ENCODE measurements at regions not wholly inside any gene's neighbourhood (a gene's known extent, or its start where the extent isn't known, plus 50 kb on each side); places are given as distances from the start of the nearest gene placed in this dataset.

DNA sequence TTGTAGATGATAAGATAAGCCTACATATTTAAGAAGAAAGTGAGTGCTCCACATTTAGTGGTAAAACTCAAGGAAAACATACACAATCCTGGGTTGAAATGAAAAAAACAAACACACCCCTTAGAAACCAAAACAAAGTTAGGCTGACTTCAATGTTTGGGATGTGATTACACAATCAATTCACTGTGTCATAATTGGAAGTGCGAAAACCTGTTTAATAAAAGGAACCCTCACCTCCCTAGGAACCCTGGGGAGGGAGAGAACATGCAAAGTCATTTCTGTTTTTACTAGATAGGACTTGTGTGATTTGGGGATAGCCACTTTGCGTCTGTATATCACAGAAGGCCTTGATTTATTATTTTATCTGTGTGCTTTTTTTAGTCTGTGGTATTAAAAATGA is 275.0 kb downstream of the NFKBIZ start:
- no peaks in the 10 kb centered on the region for H3K4me1 ChIP-seq (ENCODE audit: control insufficient read depth, extremely low read depth, insufficient read depth, low read length)
- DNase-seq (ENCODE audit: low read depth, low spot score) (no peak), FAIRE-seq (no peak)
- no peak overlapping the region for H3K9ac ChIP-seq (replicated peaks; ENCODE audit: extremely low read depth, insufficient read depth, low read length)
- H3K9me1 ChIP-seq (replicated peaks; ENCODE audit: control insufficient read depth, extremely low read depth, insufficient read depth, low read length): no peaks in the 10 kb centered on the region
- no peak for TF ChIP-seq MAX (IDR thresholded peaks at IDR 0.05; ENCODE audit: insufficient read depth, insufficient read length)
- TF ChIP-seq GATA2 (IDR thresholded peaks at IDR 0.05; ENCODE audit: insufficient read depth, insufficient read length, low read depth, low read length): no peak
- TF ChIP-seq MYC (IDR thresholded peaks at IDR 0.05; ENCODE audit: low read depth, low read length): no peak
- TF ChIP-seq JUN (IDR thresholded peaks at IDR 0.05; ENCODE audit: borderline replicate concordance, insufficient read depth, insufficient read length, low read depth): no peak
- TF ChIP-seq FOS (IDR thresholded peaks at IDR 0.05; ENCODE audit: borderline replicate concordance, insufficient read depth, low read length): no peak
- TF ChIP-seq EZH2 (IDR thresholded peaks at IDR 0.05; ENCODE audit: borderline replicate concordance, low read depth, low read length, severe bottlenecking): no peak
- TF ChIP-seq POLR2A (IDR thresholded peaks at IDR 0.05; ENCODE audit: low read depth, low read length): no peak
- TF ChIP-seq, protein P1, sequence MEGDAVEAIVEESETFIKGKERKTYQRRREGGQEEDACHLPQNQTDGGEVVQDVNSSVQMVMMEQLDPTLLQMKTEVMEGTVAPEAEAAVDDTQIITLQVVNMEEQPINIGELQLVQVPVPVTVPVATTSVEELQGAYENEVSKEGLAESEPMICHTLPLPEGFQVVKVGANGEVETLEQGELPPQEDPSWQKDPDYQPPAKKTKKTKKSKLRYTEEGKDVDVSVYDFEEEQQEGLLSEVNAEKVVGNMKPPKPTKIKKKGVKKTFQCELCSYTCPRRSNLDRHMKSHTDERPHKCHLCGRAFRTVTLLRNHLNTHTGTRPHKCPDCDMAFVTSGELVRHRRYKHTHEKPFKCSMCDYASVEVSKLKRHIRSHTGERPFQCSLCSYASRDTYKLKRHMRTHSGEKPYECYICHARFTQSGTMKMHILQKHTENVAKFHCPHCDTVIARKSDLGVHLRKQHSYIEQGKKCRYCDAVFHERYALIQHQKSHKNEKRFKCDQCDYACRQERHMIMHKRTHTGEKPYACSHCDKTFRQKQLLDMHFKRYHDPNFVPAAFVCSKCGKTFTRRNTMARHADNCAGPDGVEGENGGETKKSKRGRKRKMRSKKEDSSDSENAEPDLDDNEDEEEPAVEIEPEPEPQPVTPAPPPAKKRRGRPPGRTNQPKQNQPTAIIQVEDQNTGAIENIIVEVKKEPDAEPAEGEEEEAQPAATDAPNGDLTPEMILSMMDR (IDR thresholded peaks at IDR 0.05; ENCODE audit: extremely low read depth in 1 of 2, insufficient read depth in 1 of 2, low read depth in 1 of 2, low read length in 2 of 2): no peak
- TF ChIP-seq POLR2AphosphoS5 (IDR thresholded peaks at IDR 0.05; ENCODE audit: insufficient read depth, low read depth, low read length): no peak
- H3K4me2 ChIP-seq (ENCODE audit: insufficient read depth, low read length): no peak overlapping the region
- ChIA-PET CTCF (no interaction called here), POLR2A (no interaction called here)
- intact Hi-C loops (cut with micrococcal nuclease) (loop anchor here (2.0 kb wide), 1 partner anchor 15 kb away; no protein-coding TSS in a partner anchor), dilution Hi-C loops (cut with MboI; ENCODE audit: extremely low pct_ligation_motif_present, low sequenced_read_pairs) (no loop called here)
- H3K9me3 ChIP-seq (replicated peaks; ENCODE audit: control insufficient read depth, insufficient read depth, low read length): no peaks in the 10 kb centered on the region
- H3K4me3 ChIP-seq (replicated peaks in 1 of 3; ENCODE audit: insufficient read depth in 1 of 3, low read depth in 1 of 3, low read length in 3 of 3): no peak overlapping the region
- H3K79me2 ChIP-seq (ENCODE audit: control insufficient read depth, insufficient read depth, low read length): no peaks in the 10 kb centered on the region
- no peaks in the 10 kb centered on the region for H3K27me3 ChIP-seq (ENCODE audit: control insufficient read depth in 2 of 2, insufficient read depth in 2 of 2, low read length in 2 of 2)
- no peak overlapping the region for H3K27ac ChIP-seq (ENCODE audit: insufficient read depth, low read depth, low read length)
- no peak overlapping the region for H2AFZ ChIP-seq (ENCODE audit: low read depth, low read length)
- BruUV-seq (replicated peaks): no TSS peak
- H4K20me1 ChIP-seq (replicated peaks; ENCODE audit: control insufficient read depth, extremely low read depth, insufficient read depth, low read length): no peaks in the 10 kb centered on the region
- no peaks in the 10 kb centered on the region for H3K36me3 ChIP-seq (ENCODE audit: control insufficient read depth in 2 of 2, extremely low read depth in 1 of 2, insufficient read depth in 2 of 2, low read length in 2 of 2)
